HG02798 (cell line): ENCODE measurements at regions not wholly inside any gene's neighbourhood (a gene's known extent, or its start where the extent isn't known, plus 50 kb on each side); places are given as distances from the start of the nearest gene placed in this dataset.

Experiments used
- ATAC-seq: cut with Tn5 transposase; IDR thresholded peaks from one replicate; pipeline ENCODE4 v1.9.1; 2021; ENCODE audit warnings: mild to moderate bottlenecking; ENCODE audit not compliant: unreplicated experiment, poor library complexity

DNA sequence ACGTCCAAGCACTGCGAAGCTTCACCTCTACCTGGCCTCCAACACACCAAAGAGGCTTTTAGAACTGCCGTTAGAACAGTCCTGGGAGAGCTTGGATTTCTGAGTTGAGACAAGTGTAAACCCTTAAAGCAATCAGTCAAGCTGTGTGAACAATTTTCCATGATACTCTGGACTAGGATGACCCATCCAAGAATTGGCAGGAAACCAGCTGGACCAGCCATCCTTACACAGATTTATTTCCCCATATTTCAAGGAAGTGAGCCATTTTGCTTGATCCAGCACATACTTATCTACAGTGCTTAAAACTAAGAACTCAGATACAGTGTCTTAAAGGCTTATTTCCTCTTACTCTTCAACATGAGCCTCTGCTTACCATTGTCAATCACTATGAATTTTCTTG lies 340.7 kb upstream of the HS3ST1 start:
- no peak for ATAC-seq

- no peak for ATAC-seq
Measured at GRCh38 chr4:11768251-11768972, 339.7 kb upstream of the HS3ST1 start.

GRCh38 chr4:11765849-11766453 lies 337.3 kb upstream of the HS3ST1 start:
- peak; percentile 77 for ATAC-seq

DNA sequence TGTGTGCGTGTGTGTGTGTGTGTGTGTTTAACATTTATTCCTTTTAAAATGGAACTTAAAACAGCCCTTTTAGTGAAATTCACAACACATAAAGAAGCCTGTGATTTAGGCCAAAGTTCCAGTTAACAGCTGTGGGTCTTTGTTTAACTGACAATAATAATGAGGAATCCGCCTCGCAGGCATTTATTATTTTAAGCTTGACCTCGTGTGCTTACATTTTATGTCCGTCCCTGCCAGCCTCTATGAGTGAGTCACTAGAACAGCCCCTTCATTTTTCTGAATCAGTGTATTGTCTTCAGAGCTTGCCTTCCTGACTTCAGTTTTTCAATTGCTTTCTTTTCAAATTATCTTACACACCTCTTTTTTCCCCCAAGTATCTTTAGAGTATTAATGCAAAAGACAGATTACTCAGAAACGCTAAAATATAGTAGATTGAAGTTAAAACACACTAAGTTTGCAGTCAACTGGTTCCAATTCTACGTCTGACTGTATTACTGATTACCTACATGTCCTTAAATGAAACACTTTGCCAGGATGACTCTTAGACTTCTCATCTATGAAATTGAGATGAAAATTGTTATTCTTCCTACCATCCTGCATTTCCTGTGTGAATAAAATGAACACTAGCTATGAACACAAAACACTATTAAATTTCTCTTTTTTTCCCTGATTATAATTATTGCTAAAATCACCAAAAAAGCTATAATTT lies 319.6 kb upstream of the HS3ST1 start:
- ATAC-seq = no peak

- ATAC-seq = no peak
Measured at GRCh38 chr4:11746734-11747133, 318.0 kb upstream of the HS3ST1 start.

DNA sequence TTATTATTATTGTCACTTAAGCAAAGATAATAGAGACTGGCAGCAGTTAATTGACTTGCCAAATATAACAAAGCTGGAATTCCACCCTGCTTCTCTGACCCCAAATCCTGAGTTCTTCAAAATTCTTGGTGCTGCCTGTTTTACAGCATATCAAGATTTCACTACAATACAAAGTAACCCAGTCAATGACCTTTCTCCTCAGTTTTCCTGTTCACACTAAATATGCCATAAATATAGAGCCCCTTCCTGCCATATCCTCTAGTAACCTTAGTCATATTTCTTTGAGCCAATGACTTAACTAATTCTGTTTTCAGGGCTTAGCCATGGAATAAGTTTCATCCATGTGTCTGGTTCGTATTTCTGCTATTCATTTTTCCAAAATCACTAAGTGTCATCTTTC lies 315.3 kb upstream of the HS3ST1 start:
- no peak for ATAC-seq

- ATAC-seq = no peak
Measured at GRCh38 chr4:11743236-11743635, 314.5 kb upstream of the HS3ST1 start.

GRCh38 chr4:11741190-11741652 lies 312.5 kb upstream of the HS3ST1 start:
- no peak for ATAC-seq

DNA sequence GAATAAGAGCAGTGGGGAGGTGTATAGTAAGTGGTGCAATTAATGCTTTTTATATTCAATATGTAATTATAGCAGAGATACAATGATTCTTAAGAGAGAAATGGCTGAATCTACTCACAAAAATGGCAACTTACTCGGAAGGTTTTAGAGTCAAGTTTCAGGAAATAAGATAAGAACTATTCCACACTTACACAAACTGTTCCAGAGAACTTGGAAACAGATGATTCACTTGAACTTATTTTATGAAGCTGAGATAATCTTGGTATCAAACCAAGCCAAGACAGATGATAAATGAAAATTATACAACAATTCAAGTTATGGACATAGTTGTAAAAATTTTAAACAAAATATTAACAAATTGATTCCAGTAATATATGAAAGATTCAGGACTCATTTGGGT lies 311.3 kb upstream of the HS3ST1 start:
- no peak for ATAC-seq

DNA sequence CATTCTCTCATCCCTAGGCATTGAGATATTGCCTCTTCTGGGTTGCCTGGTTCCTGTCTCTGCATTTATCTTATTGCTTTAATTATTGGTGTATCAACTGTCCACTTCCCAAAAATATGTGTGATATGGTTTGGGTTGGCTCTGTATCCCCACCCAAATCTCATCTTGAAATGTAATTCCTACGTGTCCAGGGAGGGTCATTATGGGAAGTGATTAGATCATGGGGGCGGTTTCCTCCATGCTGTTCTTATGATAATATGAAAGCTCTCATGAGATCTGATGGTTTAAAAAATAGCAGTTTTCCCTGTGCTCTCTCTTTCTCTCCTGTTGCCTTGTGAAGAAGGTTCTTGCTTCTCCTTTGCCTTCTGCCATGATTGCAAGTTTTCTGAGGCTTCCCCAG lies 308.3 kb upstream of the HS3ST1 start:
- no peak for ATAC-seq

DNA sequence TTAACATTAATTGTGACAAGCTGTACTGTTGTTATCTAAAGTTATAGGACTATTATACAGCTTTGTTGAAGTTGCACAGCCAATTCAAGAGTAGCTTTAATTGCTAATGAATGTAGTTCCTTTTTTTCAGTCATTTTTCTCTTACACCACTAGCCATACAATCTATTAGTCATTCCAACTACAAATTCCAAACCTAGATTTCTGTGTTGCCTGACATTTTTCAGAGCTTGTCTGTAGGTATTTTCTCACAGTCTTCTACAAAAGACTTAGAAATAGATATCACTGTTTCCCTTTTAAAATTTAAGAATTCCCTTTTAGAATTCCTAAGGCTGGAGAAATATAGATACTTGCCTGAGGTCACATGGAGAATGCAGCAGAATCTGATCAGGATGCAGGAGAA lies 307.0 kb upstream of the HS3ST1 start:
- ATAC-seq = no peak

DNA sequence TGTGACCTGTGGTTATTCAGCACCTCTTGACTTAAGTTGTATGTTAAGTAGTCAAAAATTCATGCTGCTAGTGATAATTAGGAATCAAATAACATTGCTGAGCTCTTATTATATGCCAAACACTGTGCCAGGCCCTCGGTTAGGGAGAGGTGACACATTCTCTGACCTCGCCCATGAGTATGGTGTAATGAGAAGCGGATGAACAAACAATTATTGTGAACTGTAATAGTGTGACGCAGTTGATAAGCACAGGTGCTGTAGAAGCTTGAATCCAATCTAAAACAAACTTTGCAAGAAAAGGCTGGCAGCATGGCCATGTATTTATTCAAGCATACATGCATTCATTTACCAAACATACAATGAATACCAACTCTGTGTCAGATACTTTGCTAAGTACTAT lies 303.5 kb upstream of the HS3ST1 start:
- no peak for ATAC-seq

- no peak for ATAC-seq
Measured at GRCh38 chr4:11730545-11730944, 301.9 kb upstream of the HS3ST1 start.

DNA sequence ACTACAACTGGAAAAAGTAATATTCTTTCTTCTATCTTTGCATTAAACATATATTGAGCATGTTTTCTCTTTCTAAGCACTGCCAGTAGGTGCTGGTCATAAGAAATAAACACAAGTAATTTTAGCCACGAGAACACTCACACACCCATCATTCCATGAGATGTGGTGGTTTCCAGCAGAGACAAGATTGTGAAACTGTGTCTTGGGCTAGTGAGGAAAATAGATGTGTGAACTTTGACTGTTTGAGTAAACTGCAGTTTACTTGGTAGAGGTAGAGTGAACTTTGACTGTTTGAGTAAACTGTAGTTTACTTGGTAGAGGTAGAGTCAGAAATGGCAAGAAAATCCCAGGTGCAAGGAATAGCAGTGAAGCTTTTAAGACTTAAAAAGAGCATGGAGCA lies 300.9 kb upstream of the HS3ST1 start:
- ATAC-seq = no peak

- ATAC-seq = no peak
Measured at GRCh38 chr4:11727903-11728564, 299.3 kb upstream of the HS3ST1 start.

GRCh38 chr4:11724731-11725130 lies 296.0 kb upstream of the HS3ST1 start:
- no peak for ATAC-seq

- ATAC-seq = no peak
Measured at GRCh38 chr4:11722223-11722622, 293.5 kb upstream of the HS3ST1 start.

- ATAC-seq = no peak
Measured at GRCh38 chr4:11720292-11720691, 291.6 kb upstream of the HS3ST1 start.

DNA sequence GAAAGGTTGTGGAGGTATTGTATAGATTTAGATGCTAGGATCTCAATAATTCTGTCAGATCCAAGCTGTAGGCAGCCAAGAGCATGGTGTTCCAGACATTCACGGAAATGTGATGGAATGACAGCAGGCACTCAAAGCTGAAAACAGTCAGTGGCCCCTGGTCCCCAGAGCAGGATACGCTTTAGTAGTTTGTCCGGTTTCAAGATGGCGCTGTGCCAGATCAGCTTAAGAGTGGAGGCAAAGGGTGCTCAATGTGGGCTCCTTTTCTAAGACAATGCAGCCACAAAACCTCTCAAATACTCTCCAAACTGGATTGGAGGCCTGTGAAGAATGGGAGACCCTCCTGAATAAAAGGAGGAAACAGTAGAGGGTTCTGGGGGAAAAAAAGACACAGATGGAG lies 291.2 kb upstream of the HS3ST1 start:
- ATAC-seq = no peak

DNA sequence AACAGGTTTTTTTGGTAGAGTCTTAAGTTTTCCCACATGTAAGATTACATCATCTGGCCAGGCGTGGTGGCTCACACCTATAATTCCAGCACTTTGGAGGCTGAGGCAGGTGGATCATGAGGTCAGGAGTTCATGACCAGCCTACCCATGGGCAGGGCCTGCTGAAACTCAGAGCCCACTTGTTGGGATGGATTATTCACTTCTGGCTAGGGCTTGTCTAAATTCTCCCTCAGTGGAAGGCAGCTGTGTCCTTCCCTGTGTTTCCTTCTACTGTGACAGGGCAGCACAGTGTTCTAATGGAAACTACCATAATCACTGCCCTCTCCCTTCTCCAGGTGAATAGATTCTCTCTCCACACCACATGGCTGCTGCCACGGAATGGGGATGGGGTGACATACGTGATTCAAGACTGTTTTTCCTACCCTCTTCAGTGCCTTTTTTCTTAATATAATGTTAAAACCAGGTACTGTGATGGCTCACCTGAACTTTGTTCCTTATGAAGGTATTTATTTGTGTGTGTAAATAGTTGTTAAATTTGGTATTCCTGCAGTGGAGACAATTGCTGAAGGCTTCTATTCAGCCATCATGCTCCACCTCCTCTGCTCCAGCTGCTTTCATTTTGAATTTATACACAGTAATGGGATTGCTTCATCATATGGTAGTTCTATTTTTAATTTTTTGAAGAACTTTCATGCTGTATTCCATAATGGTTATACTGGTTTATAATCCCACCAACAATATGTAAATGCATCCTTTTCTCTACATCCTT lies 287.2 kb upstream of the HS3ST1 start:
- no peak for ATAC-seq
